Stomach (tissue), 4 donors: ENCODE measurements at regions not wholly inside any gene's neighbourhood (a gene's known extent, or its start where the extent isn't known, plus 50 kb on each side); places are given as distances from the start of the nearest gene placed in this dataset.

Experiments used
- CTCF ChIP-seq, 7 experiments: fragments of 450-650 bp in 4 of 7; fragments of 200-600 bp in 3 of 7; sonication (generic) in 3 of 7; IDR thresholded peaks; one replicate each; pipeline ENCODE4 v1.5.1; 2016 to 2019; ENCODE audit warnings: antibody characterized with exemption in 7 of 7, control low read depth in 2 of 7, mild to moderate bottlenecking in 1 of 7
- EP300 ChIP-seq: sonication (generic); formaldehyde crosslinking; IDR thresholded peaks from one replicate; pipeline ENCODE4 v1.6.1; 2017; ENCODE audit warnings: antibody characterized with exemption
- POLR2A ChIP-seq, 4 donors: fragments of 450-650 bp; IDR thresholded peaks; one replicate each; pipeline ENCODE4 v1.6.1; 2016; ENCODE audit warnings: antibody characterized with exemption in 4 of 4, control low read depth in 2 of 4, mild to moderate bottlenecking in 1 of 4, moderate library complexity in 1 of 4
- POLR2AphosphoS5 ChIP-seq, 3 donors: sonication (generic); formaldehyde crosslinking; IDR thresholded peaks; one replicate each; pipeline ENCODE4 v1.6.1; 2016; ENCODE audit warnings: antibody characterized with exemption in 3 of 3

- no peak for TF ChIP-seq CTCF (IDR thresholded peaks at IDR 0.05)
- TF ChIP-seq POLR2AphosphoS5 (IDR thresholded peaks at IDR 0.05), result no peak
- no peak for TF ChIP-seq EP300
- TF ChIP-seq POLR2A (IDR thresholded peaks at IDR 0.05), result no peak
Measured at GRCh38 chr3:137610723-137611122, 153.4 kb upstream of the SOX14 start.
